HCT116 (cell line): ENCODE measurements at regions not wholly inside any gene's neighbourhood (a gene's known extent, or its start where the extent isn't known, plus 50 kb on each side); places are given as distances from the start of the nearest gene placed in this dataset.

ENCODE experiments used
- ATAC-seq: fragments of 200-7000 bp; cut with Tn5 transposase; 2 replicates; pipeline ENCODE4 v1.9.1; 2020; ENCODE audit warnings: mild to moderate bottlenecking, moderate library complexity
- BruUV-seq: library from RNA; stranded (reverse); fragments of 400-500 nt; replicated peaks from 2 replicates; lab custom pipeline; 2021; lab: Mats Ljungman, UMichigan
- CTCF ChIA-PET: fragments of 300-600 bp; sonication (Branson Sonifier 250); formaldehyde crosslinking; loops from one replicate; lab custom pipeline; 2021; ENCODE audit warnings: antibody characterized with exemption; lab: Charles Lee
- POLR2A ChIA-PET: fragments of 300-600, 350-600 bp; sonication (Branson Sonifier 250); formaldehyde crosslinking; loops from one replicate; lab custom pipeline; 2021; ENCODE audit warnings: antibody characterized with exemption; lab: Charles Lee
- RAD21 ChIA-PET, 2 experiments: fragments of 300-600 bp; sonication (Branson Sonifier 250); formaldehyde crosslinking; loops; one replicate each; lab custom pipeline; 2023; ENCODE audit warnings: low total read pairs in 2 of 2; ENCODE audit not compliant: uncharacterized antibody in 2 of 2, unreplicated experiment in 2 of 2, low non-redundant PET in 1 of 2; lab: Charles Lee
- DNase-seq: peaks from one replicate; pipeline ENCODE4 v3.0.0-alpha.2; 2010; ENCODE audit warnings: low read depth, low spot score
- H2AFZ ChIP-seq: fragments of 200-600 bp; shearing (Covaris generic), sonication (generic); 2 replicates; pipeline ENCODE4 v1.6.1; 2017; ENCODE audit warnings: low read depth, mixed run types, mixed read lengths, antibody characterized with exemption, low read length; ENCODE audit not compliant: poor library complexity, severe bottlenecking
- H3K27ac ChIP-seq: 2 replicates; pipeline ENCODE4 v1.5.1; 2012; ENCODE audit warnings: low read depth, low read length
- H3K27me3 ChIP-seq: fragments of 200-600 bp; sonication (generic); 2 replicates; pipeline ENCODE4 v1.6.1; 2016; ENCODE audit warnings: mixed run types, low read length, mixed read lengths; ENCODE audit not compliant: insufficient read depth
- H3K36me3 ChIP-seq, 2 experiments: fragments of 200-500 bp in 1 of 2; fragments of 200-600 bp in 1 of 2; sonication (Bioruptor generic) in 1 of 2; sonication (generic) in 1 of 2; 2 replicates each; pipeline versions ENCODE4 v1.5.1 to v1.6.1; 2014 to 2016; ENCODE audit warnings: low read length in 2 of 2, inconsistent platforms in 1 of 2, mixed read lengths in 1 of 2, mixed run types in 1 of 2; ENCODE audit not compliant: insufficient read depth in 2 of 2, control insufficient read depth in 1 of 2
- H3K4me1 ChIP-seq, 2 experiments: fragments of 200-600 bp in 1 of 2; sonication (generic) in 1 of 2; 2 replicates each; pipeline versions ENCODE4 v1.5.1 to v1.6.1; 2012 to 2017; ENCODE audit warnings: low read length in 2 of 2, inconsistent platforms in 1 of 2, mild to moderate bottlenecking in 1 of 2, mixed read lengths in 1 of 2, mixed run types in 1 of 2, moderate library complexity in 1 of 2; ENCODE audit not compliant: insufficient read depth in 2 of 2, control insufficient read depth in 1 of 2
- H3K4me2 ChIP-seq: fragments of 200-600 bp; sonication (generic); 2 replicates; pipeline ENCODE4 v1.6.1; 2017; ENCODE audit warnings: mixed run types, low read length, mixed read lengths
- H3K4me3 ChIP-seq, 2 experiments: fragments of 200-600 bp in 1 of 2; sonication (generic) in 1 of 2; replicated peaks in 1 of 2; 2 replicates each; pipeline ENCODE4 v1.5.1; 2011 to 2016; ENCODE audit warnings: low read length in 2 of 2, control low read depth in 1 of 2, low read depth in 1 of 2, mild to moderate bottlenecking in 1 of 2, mixed read lengths in 1 of 2, mixed run types in 1 of 2
- H3K79me2 ChIP-seq: fragments of 200-600 bp; sonication (generic); 2 replicates; pipeline ENCODE4 v1.6.1; 2017; ENCODE audit warnings: mild to moderate bottlenecking, mixed run types, low read length, moderate library complexity, mixed read lengths; ENCODE audit not compliant: insufficient read depth
- H3K9ac ChIP-seq: fragments of 200-600 bp; sonication (generic); 2 replicates; pipeline ENCODE4 v1.6.1; 2016; ENCODE audit warnings: low read length, mixed read lengths
- H3K9me2 ChIP-seq: fragments of 200-600 bp; sonication (generic), shearing (Covaris generic); 2 replicates; pipeline ENCODE4 v1.6.1; 2017; ENCODE audit warnings: mixed run types, mild to moderate bottlenecking, moderate library complexity; ENCODE audit not compliant: insufficient read depth
- H3K9me3 ChIP-seq, 2 experiments: fragments of 200-500 bp in 1 of 2; fragments of 200-600 bp in 1 of 2; sonication (Bioruptor generic) in 1 of 2; sonication (generic) in 1 of 2; 2 replicates each; pipeline ENCODE4 v1.6.1; 2014 to 2017; ENCODE audit warnings: low read length in 2 of 2, mixed read lengths in 2 of 2, inconsistent platforms in 1 of 2, low read depth in 1 of 2, mild to moderate bottlenecking in 1 of 2, mixed run types in 1 of 2, moderate library complexity in 1 of 2; ENCODE audit not compliant: control insufficient read depth in 1 of 2, insufficient read depth in 1 of 2
- H4K20me1 ChIP-seq: fragments of 200-600 bp; sonication (generic), shearing (Covaris generic); 2 replicates; pipeline ENCODE4 v1.6.1; 2017; ENCODE audit warnings: mixed run types, mild to moderate bottlenecking, moderate library complexity; ENCODE audit not compliant: insufficient read depth
- ATF3 ChIP-seq: IDR thresholded peaks from 2 replicates; pipeline ENCODE4 v1.6.1; 2012
- CBX3 ChIP-seq: IDR thresholded peaks from 2 replicates; pipeline ENCODE4 v1.6.1; 2012; ENCODE audit warnings: low read depth
- CEBPB ChIP-seq: IDR thresholded peaks from 2 replicates; pipeline ENCODE4 v1.6.1; 2012; ENCODE audit warnings: low read depth
- CTCF ChIP-seq, 3 experiments: fragments of 200-600 bp in 1 of 3; sonication (generic) in 1 of 3; IDR thresholded peaks in 2 of 3; conservative IDR thresholded peaks in 1 of 3; 2 replicates each; pipeline ENCODE4 v1.5.1; 2012 to 2017; ENCODE audit warnings: low read depth in 2 of 3, low read length in 2 of 3, antibody characterized with exemption in 1 of 3, borderline replicate concordance in 1 of 3, control low read depth in 1 of 3, mild to moderate bottlenecking in 1 of 3, mixed read lengths in 1 of 3, mixed run types in 1 of 3, moderate library complexity in 1 of 3; ENCODE audit not compliant: insufficient read depth in 1 of 3
- ELF1 ChIP-seq: IDR thresholded peaks from 2 replicates; pipeline ENCODE4 v1.6.1; 2012; ENCODE audit warnings: low read depth, borderline replicate concordance
- EZH2 ChIP-seq: fragments of 200-600 bp; sonication (generic); IDR thresholded peaks from 2 replicates; pipeline ENCODE4 v1.6.1; 2017; ENCODE audit warnings: antibody characterized with exemption, mixed run types
- EZH2phosphoT487 ChIP-seq: fragments of 200-600 bp; IDR thresholded peaks from 2 replicates; pipeline ENCODE4 v1.6.1; 2018; ENCODE audit warnings: antibody characterized with exemption, borderline replicate concordance
- FOSL1 ChIP-seq: IDR thresholded peaks from 2 replicates; pipeline ENCODE4 v1.6.1; 2012; ENCODE audit warnings: low read depth
- JUND ChIP-seq: IDR thresholded peaks from 2 replicates; pipeline ENCODE4 v1.6.1; 2012
- MAX ChIP-seq: IDR thresholded peaks from 2 replicates; pipeline ENCODE4 v1.6.1; 2012
- POLR2A ChIP-seq: IDR thresholded peaks from 2 replicates; pipeline ENCODE4 v1.7.0; 2011; ENCODE audit warnings: borderline replicate concordance; ENCODE audit not compliant: insufficient read depth, insufficient read length; ENCODE audit errors: extremely low read depth
- POLR2AphosphoS5 ChIP-seq: IDR thresholded peaks from 2 replicates; pipeline ENCODE4 v1.6.1; 2011; ENCODE audit warnings: mild to moderate bottlenecking, low read depth, low read length, moderate library complexity
- REST ChIP-seq: IDR thresholded peaks from 2 replicates; pipeline ENCODE4 v1.6.1; 2012; ENCODE audit warnings: low read depth
- SP1 ChIP-seq: IDR thresholded peaks from 2 replicates; pipeline ENCODE4 v1.6.1; 2012; ENCODE audit warnings: low read depth
- SRF ChIP-seq: IDR thresholded peaks from 2 replicates; pipeline ENCODE4 v1.6.1; 2012; ENCODE audit warnings: low read depth
- TCF7L2 ChIP-seq: IDR thresholded peaks from 2 replicates; pipeline ENCODE4 v1.7.0; 2011; ENCODE audit warnings: borderline replicate concordance, inconsistent platforms; ENCODE audit not compliant: insufficient read depth, insufficient read length; ENCODE audit errors: extremely low read depth
- YY1 ChIP-seq: IDR thresholded peaks from 2 replicates; pipeline ENCODE4 v1.6.1; 2011; ENCODE audit warnings: low read length, low read depth, moderate library complexity, mild to moderate bottlenecking; ENCODE audit not compliant: insufficient replicate concordance; ENCODE audit errors: extremely low read depth
- ZBTB33 ChIP-seq: IDR thresholded peaks from 2 replicates; pipeline ENCODE4 v1.6.1; 2011; ENCODE audit warnings: mild to moderate bottlenecking, low read length, moderate library complexity; ENCODE audit not compliant: insufficient replicate concordance; ENCODE audit errors: extremely low read depth
- intact Hi-C: fragments of 100-400 bp; cut with micrococcal nuclease; formaldehyde crosslinking; loops from 2 replicates; pipeline ENCODE4 v1.10.0; 2022

- Histone ChIP-seq H3K9me2 (no peaks in the 10 kb centered on the region; the same call in 1 of the 2 replicates), H3K4me1 (no peaks in the 10 kb centered on the region), H3K4me2 (no peak overlapping the region), H3K36me3 (no peaks in the 10 kb centered on the region)
- DNase-seq = no peak
- TF ChIP-seq ZBTB33 (no peak), MAX (no peak), SP1 (no peak), ATF3 (no peak), POLR2AphosphoS5 (no peak), YY1 (no peak), CTCF (IDR thresholded peaks at IDR 0.05 in 2 of 3, conservative IDR thresholded peaks at IDR 0.05 in 1 of 3; ENCODE audit: borderline replicate concordance in 1 of 3, insufficient read depth in 1 of 3, low read depth in 2 of 3, low read length in 2 of 3) (no peak), REST (no peak), JUND (no peak), CEBPB (no peak), POLR2A (no peak), FOSL1 (no peak), CBX3 (no peak), SRF (no peak), ELF1 (no peak), EZH2 (no peak), EZH2phosphoT487 (no peak), TCF7L2 (no peak)
- TF ChIP-seq, all 23 proteins: peak for 0
- intact Hi-C loops = no loop called here
- ChIA-PET RAD21 (no interaction called here), POLR2A (no interaction called here), CTCF (no interaction called here)
- no peaks in the 10 kb centered on the region for H3K27me3 ChIP-seq
- no peak overlapping the region for H3K9ac ChIP-seq
- H3K27ac ChIP-seq = no peak overlapping the region
- no peaks in the 10 kb centered on the region for H3K9me3 ChIP-seq
- BruUV-seq = no TSS peak
- no peaks in the 10 kb centered on the region for H3K79me2 ChIP-seq
- H3K4me3 ChIP-seq = no peak overlapping the region
- H4K20me1 ChIP-seq = no peaks in the 10 kb centered on the region; the same call in 1 of the 2 replicates
- no peak for ATAC-seq
- H2AFZ ChIP-seq = no peak overlapping the region
These were observed 954.6 kb upstream of the LCORL start for GRCh38 chr4:18975916-18976808.
